ENCODE measurements at regions not wholly inside any gene's neighbourhood (a gene's known extent, or its start where the extent isn't known, plus 50 kb on each side); places are given as distances from the start of the nearest gene placed in this dataset.

DNA sequence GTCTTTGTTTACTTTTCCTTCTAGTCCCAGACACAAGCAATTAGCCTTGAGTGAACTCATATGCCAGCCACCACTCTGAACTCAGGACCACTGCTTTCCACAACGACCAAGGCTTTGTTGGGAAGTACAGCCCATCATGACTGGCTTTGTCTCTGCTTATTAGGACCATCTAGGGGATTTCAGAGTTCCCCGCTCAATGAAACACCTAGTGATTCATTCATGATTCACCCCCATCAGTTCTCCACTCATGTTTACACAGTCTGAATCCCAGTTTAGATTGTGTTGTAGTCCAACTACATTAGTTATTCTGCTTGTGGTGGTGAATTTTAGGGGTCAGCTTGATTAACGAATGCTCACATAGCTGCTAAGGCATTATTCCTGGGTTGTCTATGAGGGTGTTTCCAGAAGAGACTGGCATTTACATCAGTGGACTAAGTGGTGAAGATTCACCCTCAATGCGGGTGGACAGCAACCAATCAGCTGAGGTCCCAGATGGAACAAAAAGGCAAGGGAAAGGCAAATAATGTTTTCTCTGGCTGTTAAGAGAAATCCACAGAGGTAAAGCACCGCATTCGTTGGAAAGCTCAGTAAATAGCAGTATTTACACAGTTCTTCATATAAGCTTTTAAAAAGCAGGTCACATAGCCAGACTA, 122.7 kb downstream of the RGS21 start:
- no peak overlapping the region for H3K4me3 ChIP-seq (ENCODE audit: low read depth, poor library complexity, severe bottlenecking)
- 79 to 84% methylated on average over 6 of the region's 6 CpGs for WGBS, 2 donors
- no peak for DNase-seq (ENCODE audit: low spot score in 2 of 2)
- intact Hi-C loops (cut with DNase I; ENCODE audit: low total_unique reads), result no loop called here
- TF ChIP-seq, protein P1, sequence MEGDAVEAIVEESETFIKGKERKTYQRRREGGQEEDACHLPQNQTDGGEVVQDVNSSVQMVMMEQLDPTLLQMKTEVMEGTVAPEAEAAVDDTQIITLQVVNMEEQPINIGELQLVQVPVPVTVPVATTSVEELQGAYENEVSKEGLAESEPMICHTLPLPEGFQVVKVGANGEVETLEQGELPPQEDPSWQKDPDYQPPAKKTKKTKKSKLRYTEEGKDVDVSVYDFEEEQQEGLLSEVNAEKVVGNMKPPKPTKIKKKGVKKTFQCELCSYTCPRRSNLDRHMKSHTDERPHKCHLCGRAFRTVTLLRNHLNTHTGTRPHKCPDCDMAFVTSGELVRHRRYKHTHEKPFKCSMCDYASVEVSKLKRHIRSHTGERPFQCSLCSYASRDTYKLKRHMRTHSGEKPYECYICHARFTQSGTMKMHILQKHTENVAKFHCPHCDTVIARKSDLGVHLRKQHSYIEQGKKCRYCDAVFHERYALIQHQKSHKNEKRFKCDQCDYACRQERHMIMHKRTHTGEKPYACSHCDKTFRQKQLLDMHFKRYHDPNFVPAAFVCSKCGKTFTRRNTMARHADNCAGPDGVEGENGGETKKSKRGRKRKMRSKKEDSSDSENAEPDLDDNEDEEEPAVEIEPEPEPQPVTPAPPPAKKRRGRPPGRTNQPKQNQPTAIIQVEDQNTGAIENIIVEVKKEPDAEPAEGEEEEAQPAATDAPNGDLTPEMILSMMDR (IDR thresholded peaks at IDR 0.05), result no peak
- no peak for TF ChIP-seq POLR2A (IDR thresholded peaks at IDR 0.05)

DNA sequence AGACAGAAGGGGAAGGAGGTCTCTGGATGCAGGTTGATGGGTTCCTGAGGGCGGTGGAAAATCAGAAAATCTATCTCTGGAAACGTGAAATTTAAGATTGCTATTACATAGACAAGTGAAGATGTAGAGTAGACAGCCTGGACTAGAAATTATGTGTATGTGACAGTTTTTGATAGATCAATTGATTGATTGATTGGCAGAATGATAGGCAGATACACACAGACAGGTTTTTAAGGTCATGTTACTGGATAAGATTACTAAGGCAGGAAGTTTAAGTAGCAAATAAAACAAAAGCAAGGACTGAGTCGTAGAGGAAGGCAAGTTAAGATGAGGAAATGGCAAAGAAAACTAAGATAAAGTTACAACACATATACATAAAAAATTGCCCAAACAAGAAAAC, 124.7 kb downstream of the RGS21 start:
- DNase-seq (ENCODE audit: low spot score in 2 of 2), result no peak
- 77 to 81% methylated on average over 3 of the region's 3 CpGs for whole genome bisulfite sequencing, 2 donors
- TF ChIP-seq POLR2A (IDR thresholded peaks at IDR 0.05), result no peak
- TF ChIP-seq, protein P1 (IDR thresholded peaks at IDR 0.05), result no peak
- intact Hi-C loops (cut with DNase I; ENCODE audit: low total_unique reads), result no loop called here
- H3K4me3 ChIP-seq (ENCODE audit: low read depth, poor library complexity, severe bottlenecking), result no peak overlapping the region

DNA sequence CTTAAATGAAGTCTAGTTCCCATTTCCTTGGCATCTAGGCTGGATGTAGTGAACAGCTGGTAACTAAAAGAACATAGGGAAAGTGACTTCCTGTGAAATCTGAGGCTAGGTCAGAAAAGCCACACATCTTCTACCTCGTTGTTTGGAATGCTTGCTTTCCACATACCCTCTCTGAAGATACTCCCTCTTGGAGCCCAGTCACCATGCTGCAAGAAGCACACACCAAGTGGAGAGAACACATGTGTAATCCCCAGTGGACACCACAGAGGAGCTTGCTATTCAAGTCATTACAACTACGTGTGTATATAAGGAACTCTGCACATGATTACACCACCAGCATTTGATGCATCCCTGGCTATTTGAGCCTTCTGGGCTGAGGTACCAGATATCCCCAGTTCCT, 125.9 kb downstream of the RGS21 start:
- no peak overlapping the region for H3K4me3 ChIP-seq (ENCODE audit: low read depth, poor library complexity, severe bottlenecking)
- no peak for DNase-seq (ENCODE audit: low spot score in 2 of 2)
- intact Hi-C loops (cut with DNase I; ENCODE audit: low total_unique reads), result no loop called here
- WGBS, 2 donors, result 30 to 46% methylated on average over 2 of the region's 2 CpGs
- TF ChIP-seq, protein P1 (IDR thresholded peaks at IDR 0.05), result no peak
- no peak for TF ChIP-seq POLR2A (IDR thresholded peaks at IDR 0.05)

DNA sequence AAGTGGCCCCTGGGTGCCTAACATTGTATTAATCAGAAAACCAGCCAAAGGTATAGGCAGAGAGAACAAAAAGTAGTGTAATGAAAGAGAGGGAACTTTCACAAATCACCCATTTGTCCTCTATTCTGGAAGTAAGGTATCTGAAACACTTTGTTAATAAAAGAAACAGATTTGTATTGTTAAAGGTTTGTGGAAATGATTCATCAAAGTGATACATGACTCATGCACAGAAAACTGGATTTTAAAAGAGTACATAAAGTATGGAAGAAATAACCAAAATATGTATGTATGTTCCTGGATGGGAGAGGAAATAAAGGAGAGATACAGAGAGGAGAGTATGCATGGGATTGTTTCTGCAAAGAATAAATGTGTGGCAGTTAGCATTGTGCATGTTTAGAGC, 126.8 kb downstream of the RGS21 start:
- intact Hi-C loops (cut with DNase I; ENCODE audit: low total_unique reads), result no loop called here
- no peak overlapping the region for H3K4me3 ChIP-seq (ENCODE audit: low read depth, poor library complexity, severe bottlenecking)
- DNase-seq (ENCODE audit: low spot score in 2 of 2), result no peak
- TF ChIP-seq POLR2A (IDR thresholded peaks at IDR 0.05), result no peak
- TF ChIP-seq, protein P1 (IDR thresholded peaks at IDR 0.05), result no peak

DNA sequence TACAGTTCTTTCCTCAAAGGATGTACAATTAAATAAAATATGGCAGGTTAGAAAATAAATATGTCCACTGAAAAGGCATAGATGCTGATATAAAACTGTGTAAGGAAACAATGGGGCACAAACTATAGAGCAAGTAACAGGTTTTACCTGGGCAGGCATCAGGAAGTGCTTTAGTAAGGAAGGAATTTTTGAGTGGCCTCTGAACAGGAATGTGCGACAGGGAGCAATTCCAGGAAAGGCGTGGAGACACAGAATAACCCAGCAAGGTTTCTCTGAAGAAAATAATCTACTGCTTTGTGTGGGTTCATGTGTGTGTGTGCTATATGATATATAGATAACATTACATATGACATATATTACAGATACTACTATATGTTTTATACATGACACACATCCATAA, 128.4 kb downstream of the RGS21 start:
- WGBS, 2 donors, result 75% methylated on average over 2 of the region's 2 CpGs
- intact Hi-C loops (cut with DNase I; ENCODE audit: low total_unique reads), result no loop called here

More for the DNA sequence above, 128.4 kb downstream of the RGS21 start:
- no peak overlapping the region for H3K4me3 ChIP-seq (ENCODE audit: low read depth, poor library complexity, severe bottlenecking)
- TF ChIP-seq POLR2A (IDR thresholded peaks at IDR 0.05), result no peak
- TF ChIP-seq, protein P1 (IDR thresholded peaks at IDR 0.05), result no peak
- no peak for DNase-seq (ENCODE audit: low spot score in 2 of 2)
